Smooth muscle cell (in vitro differentiated cells): ENCODE measurements at regions not wholly inside any gene's neighbourhood (a gene's known extent, or its start where the extent isn't known, plus 50 kb on each side); places are given as distances from the start of the nearest gene placed in this dataset.
"Not testable (repeated sequence)": the region's sequence is repeated elsewhere in the genome, so short reads cannot be mapped to it uniquely, and the experiment has no call there.

ENCODE experiments used
- DNase-seq: peaks from one replicate; lab custom pipeline; 2025; ENCODE audit not compliant: unreplicated experiment; lab: John Stamatoyannopoulos, UW
- H2AFZ ChIP-seq: fragments of 200-600 bp; sonication (generic); 2 replicates; pipeline ENCODE4 v1.6.0; 2016; ENCODE audit warnings: antibody characterized with exemption, low read depth, mild to moderate bottlenecking
- H3F3A ChIP-seq: fragments of 200-600 bp; sonication (generic); 2 replicates; pipeline ENCODE4 v1.6.0; 2017; ENCODE audit warnings: antibody characterized with exemption, low read depth
- H3K27ac ChIP-seq: fragments of 200-600 bp; sonication (generic); 2 replicates; pipeline ENCODE4 v1.5.1; 2016; ENCODE audit warnings: low read depth, mild to moderate bottlenecking
- H3K27me3 ChIP-seq: fragments of 200-600 bp; sonication (generic); 2 replicates; pipeline ENCODE4 v1.6.1; 2016; ENCODE audit warnings: low read depth, mild to moderate bottlenecking
- H3K36me3 ChIP-seq: fragments of 200-600 bp; sonication (generic); 2 replicates; pipeline ENCODE4 v1.5.1; 2016; ENCODE audit warnings: low read depth
- H3K4me1 ChIP-seq: fragments of 200-600 bp; sonication (generic); 2 replicates; pipeline ENCODE4 v1.5.1; 2016; ENCODE audit warnings: low read depth
- H3K4me2 ChIP-seq: fragments of 200-600 bp; sonication (generic); 2 replicates; pipeline ENCODE4 v1.6.0; 2016; ENCODE audit warnings: mild to moderate bottlenecking
- H3K4me3 ChIP-seq: fragments of 200-600 bp; sonication (generic); 2 replicates; pipeline ENCODE4 v1.5.1; 2016; ENCODE audit warnings: mild to moderate bottlenecking
- H3K79me2 ChIP-seq: fragments of 200-600 bp; sonication (generic); 2 replicates; pipeline ENCODE4 v1.6.0; 2016; ENCODE audit warnings: low read depth, mild to moderate bottlenecking
- H3K9ac ChIP-seq: fragments of 200-600 bp; sonication (generic); 2 replicates; pipeline ENCODE4 v1.6.0; 2016; ENCODE audit warnings: low read depth
- H3K9me3 ChIP-seq: fragments of 200-600 bp; sonication (generic); replicated peaks from 2 replicates; pipeline ENCODE4 v1.5.1; 2016; ENCODE audit warnings: low read depth
- H4K20me1 ChIP-seq: fragments of 200-600 bp; sonication (generic); 2 replicates; pipeline ENCODE4 v1.6.0; 2016; ENCODE audit warnings: low read depth
- WGBS: methylation state at CpG from one replicate; pipeline ENCODE4 v1.1.7; 2016; ENCODE audit warnings: low lambda C conversion rate; 5-methylcytosine and 5-hydroxymethylcytosine counted together
- TF ChIP-seq, protein P1 (sequence below): fragments of 200-600 bp; sonication (generic); IDR thresholded peaks from 2 replicates; pipeline ENCODE4 v1.5.1; 2017; ENCODE audit warnings: borderline replicate concordance, mild to moderate bottlenecking, antibody characterized with exemption; ENCODE audit not compliant: insufficient read depth, poor library complexity, severe bottlenecking

DNA sequence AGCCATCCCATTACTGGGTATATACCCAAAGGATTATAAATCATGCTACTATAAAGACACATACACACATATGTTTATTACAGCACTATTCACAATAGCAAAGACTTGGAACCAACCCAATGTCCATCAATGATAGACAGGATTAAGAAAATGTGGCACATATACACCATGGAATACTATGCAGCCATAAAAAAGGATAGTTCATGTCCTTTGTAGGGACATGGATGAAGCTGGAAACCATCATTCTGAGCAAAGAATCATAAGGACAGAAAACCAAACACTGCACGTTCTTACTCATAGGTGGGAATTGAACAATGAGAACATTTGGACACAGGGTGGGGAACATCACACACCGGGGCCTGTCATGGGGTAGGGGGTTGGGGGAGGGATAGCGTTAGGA is 60.3 kb upstream of the NMU start:
- H3K27ac ChIP-seq, H3K36me3 ChIP-seq, H4K20me1 ChIP-seq, H2AFZ ChIP-seq, H3K27me3 ChIP-seq, H3F3A ChIP-seq, H3K79me2 ChIP-seq, H3K4me3 ChIP-seq, DNase-seq, H3K9ac ChIP-seq, H3K4me1 ChIP-seq, H3K4me2 ChIP-seq, H3K9me3 ChIP-seq: not testable (repeated sequence)
- 90% methylated on average over 3 of the region's 3 CpGs for WGBS

DNA sequence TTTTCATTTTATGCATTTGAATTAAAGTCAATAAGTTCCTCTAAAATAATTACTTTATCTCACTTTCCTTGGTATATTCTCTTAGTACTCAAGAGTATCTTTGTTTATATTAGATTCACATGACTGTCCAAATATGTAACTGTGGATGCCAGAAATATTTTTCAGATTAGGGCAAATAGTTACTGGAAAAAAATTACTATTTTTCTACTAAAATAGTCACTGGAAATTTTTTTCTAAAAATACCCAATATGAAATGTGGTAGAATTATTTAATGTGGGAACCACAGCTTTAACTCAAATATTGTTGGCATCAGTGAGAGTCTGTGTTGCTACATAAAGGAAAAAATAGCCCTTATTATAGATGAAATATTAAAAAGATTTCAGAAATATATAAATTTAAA is 70.4 kb upstream of the NMU start:
- no peak overlapping the region for H3K4me2 ChIP-seq
- no peaks in the 10 kb centered on the region for H3F3A ChIP-seq
- no peaks in the 10 kb centered on the region for H4K20me1 ChIP-seq
- H3K36me3 ChIP-seq, result no peaks in the 10 kb centered on the region
- H3K4me1 ChIP-seq, result no peaks in the 10 kb centered on the region
- H3K9ac ChIP-seq, result no peak overlapping the region
- no peaks in the 10 kb centered on the region for H3K9me3 ChIP-seq
- no peak overlapping the region for H2AFZ ChIP-seq
- DNase-seq, result no peak
- no peak overlapping the region for H3K4me3 ChIP-seq
- TF ChIP-seq, protein P1, sequence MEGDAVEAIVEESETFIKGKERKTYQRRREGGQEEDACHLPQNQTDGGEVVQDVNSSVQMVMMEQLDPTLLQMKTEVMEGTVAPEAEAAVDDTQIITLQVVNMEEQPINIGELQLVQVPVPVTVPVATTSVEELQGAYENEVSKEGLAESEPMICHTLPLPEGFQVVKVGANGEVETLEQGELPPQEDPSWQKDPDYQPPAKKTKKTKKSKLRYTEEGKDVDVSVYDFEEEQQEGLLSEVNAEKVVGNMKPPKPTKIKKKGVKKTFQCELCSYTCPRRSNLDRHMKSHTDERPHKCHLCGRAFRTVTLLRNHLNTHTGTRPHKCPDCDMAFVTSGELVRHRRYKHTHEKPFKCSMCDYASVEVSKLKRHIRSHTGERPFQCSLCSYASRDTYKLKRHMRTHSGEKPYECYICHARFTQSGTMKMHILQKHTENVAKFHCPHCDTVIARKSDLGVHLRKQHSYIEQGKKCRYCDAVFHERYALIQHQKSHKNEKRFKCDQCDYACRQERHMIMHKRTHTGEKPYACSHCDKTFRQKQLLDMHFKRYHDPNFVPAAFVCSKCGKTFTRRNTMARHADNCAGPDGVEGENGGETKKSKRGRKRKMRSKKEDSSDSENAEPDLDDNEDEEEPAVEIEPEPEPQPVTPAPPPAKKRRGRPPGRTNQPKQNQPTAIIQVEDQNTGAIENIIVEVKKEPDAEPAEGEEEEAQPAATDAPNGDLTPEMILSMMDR, result no peak
- no peaks in the 10 kb centered on the region for H3K79me2 ChIP-seq
- H3K27me3 ChIP-seq, result no peaks in the 10 kb centered on the region
- no peak overlapping the region for H3K27ac ChIP-seq

DNA sequence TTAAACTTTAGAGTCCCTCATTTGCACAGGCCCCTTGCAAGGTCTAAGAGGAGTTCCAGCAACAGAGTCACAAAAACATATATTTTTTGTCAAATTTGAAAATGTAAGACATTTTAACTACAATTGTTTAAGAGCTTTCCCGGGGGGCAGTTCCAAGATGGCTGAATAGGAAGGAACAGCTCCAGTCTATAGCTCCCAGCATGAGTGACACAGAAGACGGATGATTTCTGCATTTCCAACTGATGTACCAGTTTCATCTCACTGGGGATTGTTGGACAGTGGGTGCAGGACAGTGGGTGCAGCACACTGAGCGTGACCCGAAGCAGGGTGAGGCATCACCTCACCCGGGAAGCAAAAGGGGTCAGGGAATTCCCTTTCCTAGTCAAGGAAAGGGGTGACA is 71.4 kb upstream of the NMU start:
- H3K27ac ChIP-seq, result no peak overlapping the region
- TF ChIP-seq, protein P1, result no peak
- WGBS, result 89% methylated on average over 5 of the region's 5 CpGs

DNA sequence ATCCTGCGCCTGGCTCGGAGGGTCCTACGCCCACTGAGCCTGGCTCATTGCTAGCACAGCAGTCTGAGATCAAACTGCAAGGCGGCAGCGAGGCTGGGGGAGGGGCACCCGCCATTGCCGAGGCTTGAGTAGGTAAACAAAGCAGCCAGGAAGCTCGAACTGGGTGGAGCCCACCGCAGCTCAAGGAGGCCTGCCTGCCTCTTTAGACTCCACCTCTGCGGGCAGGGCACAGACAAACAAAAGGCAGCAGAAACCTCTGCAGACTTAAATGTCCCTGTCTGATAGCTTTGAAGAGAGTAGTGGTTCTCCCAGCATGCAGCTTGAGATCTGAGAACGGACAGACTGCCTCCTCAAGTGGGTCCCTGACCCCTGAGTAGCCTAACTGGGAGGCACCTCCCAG is 71.9 kb upstream of the NMU start:
- H3K36me3 ChIP-seq, H3K4me3 ChIP-seq, H3K27me3 ChIP-seq, H3F3A ChIP-seq, H2AFZ ChIP-seq, H3K9me3 ChIP-seq, H3K79me2 ChIP-seq, H4K20me1 ChIP-seq, H3K4me2 ChIP-seq, H3K9ac ChIP-seq, H3K27ac ChIP-seq, DNase-seq, H3K4me1 ChIP-seq: not testable (repeated sequence)
- WGBS, result 89% methylated on average over 11 of the region's 11 CpGs

More for the DNA sequence above, 71.4 kb upstream of the NMU start:
- Histone ChIP-seq H3K36me3 (no peaks in the 10 kb centered on the region), H3K9ac (no peak overlapping the region), H3K9me3 (no peaks in the 10 kb centered on the region), H3F3A (no peaks in the 10 kb centered on the region), H3K27me3 (no peaks in the 10 kb centered on the region), H3K4me3 (no peak overlapping the region), H3K4me2 (no peak overlapping the region), H3K4me1 (no peaks in the 10 kb centered on the region), H2AFZ (no peak overlapping the region), H4K20me1 (no peaks in the 10 kb centered on the region), H3K79me2 (no peaks in the 10 kb centered on the region)
- DNase-seq, result no peak

DNA sequence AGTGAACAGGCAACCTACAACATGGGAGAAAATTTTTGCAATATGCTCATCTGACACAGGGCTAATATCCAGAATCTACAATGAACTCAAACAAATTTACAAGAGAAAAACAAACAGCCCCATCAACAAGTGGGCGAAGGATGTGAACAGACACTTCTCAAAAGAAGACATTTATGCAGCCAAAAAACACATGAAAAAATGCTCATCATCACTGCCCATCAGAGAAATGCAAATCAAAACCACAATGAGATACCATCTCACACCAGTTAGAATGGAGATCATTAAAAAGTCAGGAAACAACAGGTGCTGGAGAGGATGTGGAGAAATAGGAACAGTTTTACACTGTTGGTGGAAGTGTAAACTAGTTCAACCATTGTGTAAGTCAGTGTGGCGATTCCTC is 76.7 kb upstream of the NMU start:
- not testable (repeated sequence) for DNase-seq, H3K9ac ChIP-seq, H3K4me1 ChIP-seq, H3K27me3 ChIP-seq, H4K20me1 ChIP-seq, H2AFZ ChIP-seq, H3K79me2 ChIP-seq, H3K9me3 ChIP-seq, H3K4me3 ChIP-seq, H3F3A ChIP-seq, H3K4me2 ChIP-seq, H3K27ac ChIP-seq, H3K36me3 ChIP-seq
- WGBS, result 84% methylated on average over 2 of the region's 2 CpGs
